DOHH2 (cell line): ENCODE measurements at regions not wholly inside any gene's neighbourhood (a gene's known extent, or its start where the extent isn't known, plus 50 kb on each side); places are given as distances from the start of the nearest gene placed in this dataset.

ENCODE experiments used
- H3F3A ChIP-seq: fragments of 200-600 bp; sonication (generic), shearing (Covaris generic); 2 replicates; pipeline ENCODE4 v1.6.0; 2016; ENCODE audit warnings: antibody characterized with exemption, mild to moderate bottlenecking; ENCODE audit not compliant: control insufficient read depth, insufficient read depth
- H3K27ac ChIP-seq: fragments of 200-600 bp; sonication (generic); 2 replicates; pipeline ENCODE4 v1.5.1; 2014; ENCODE audit warnings: low read depth, mild to moderate bottlenecking, low read length, moderate library complexity
- H3K27me3 ChIP-seq: fragments of 200-600 bp; sonication (generic); 2 replicates; pipeline ENCODE4 v1.6.1; 2014; ENCODE audit warnings: mild to moderate bottlenecking, low read length, mixed read lengths; ENCODE audit not compliant: control insufficient read depth
- H3K36me3 ChIP-seq: fragments of 200-600 bp; sonication (generic); 2 replicates; pipeline ENCODE4 v1.6.1; 2014; ENCODE audit warnings: mild to moderate bottlenecking, low read length, moderate library complexity, mixed read lengths; ENCODE audit not compliant: control insufficient read depth
- H3K4me1 ChIP-seq: fragments of 200-600 bp; sonication (generic); 2 replicates; pipeline ENCODE4 v1.6.1; 2014; ENCODE audit warnings: mild to moderate bottlenecking, low read length, mixed read lengths; ENCODE audit not compliant: control insufficient read depth
- H3K4me2 ChIP-seq: fragments of 200-600 bp; sonication (generic); 2 replicates; pipeline ENCODE4 v1.6.0; 2014; ENCODE audit warnings: mild to moderate bottlenecking, low read length, moderate library complexity
- H3K4me3 ChIP-seq: fragments of 200-600 bp; sonication (generic); 2 replicates; pipeline ENCODE4 v1.5.1; 2014; ENCODE audit warnings: mild to moderate bottlenecking, low read length, mixed read lengths
- H3K79me2 ChIP-seq: fragments of 200-600 bp; sonication (generic); 2 replicates; pipeline ENCODE4 v1.6.1; 2014; ENCODE audit warnings: mild to moderate bottlenecking, low read length, mixed read lengths; ENCODE audit not compliant: control insufficient read depth
- H3K9me2 ChIP-seq: fragments of 200-600 bp; sonication (generic); replicated peaks from 2 replicates; pipeline ENCODE4 v1.6.1; 2014; ENCODE audit warnings: mild to moderate bottlenecking, low read length, mixed read lengths; ENCODE audit not compliant: control insufficient read depth
- H3K9me3 ChIP-seq: fragments of 200-600 bp; sonication (generic); 2 replicates; pipeline ENCODE4 v1.6.1; 2014; ENCODE audit warnings: antibody characterized with exemption, low read length, mixed read lengths; ENCODE audit not compliant: control insufficient read depth, insufficient read depth
- H4K20me1 ChIP-seq: fragments of 200-600 bp; sonication (generic); 2 replicates; pipeline ENCODE4 v1.6.0; 2014; ENCODE audit warnings: low read depth, mild to moderate bottlenecking, antibody characterized with exemption, low read length, moderate library complexity; ENCODE audit not compliant: control insufficient read depth, insufficient read depth
- CTCF ChIP-seq: fragments of 200-600 bp; sonication (generic); IDR thresholded peaks from one replicate; pipeline ENCODE4 v1.5.1; 2014; ENCODE audit warnings: antibody characterized with exemption, mild to moderate bottlenecking, low read depth, low read length; ENCODE audit not compliant: poor library complexity, severe bottlenecking
- EZH2phosphoT487 ChIP-seq: fragments of 200-600 bp; sonication (generic); IDR thresholded peaks from 2 replicates; pipeline ENCODE4 v1.6.1; 2017; ENCODE audit warnings: borderline replicate concordance, mild to moderate bottlenecking, antibody characterized with exemption, low read length, moderate library complexity, mixed read lengths

- Histone ChIP-seq H4K20me1 (no peaks in the 10 kb centered on the region), H3K4me2 (no peak overlapping the region), H3K4me1 (no peaks in the 10 kb centered on the region), H3K4me3 (no peak overlapping the region), H3K27me3 (no peaks in the 10 kb centered on the region), H3K79me2 (no peaks in the 10 kb centered on the region), H3K9me3 (no peaks in the 10 kb centered on the region), H3K27ac (no peak overlapping the region), H3F3A (no peaks in the 10 kb centered on the region), H3K36me3 (no peaks in the 10 kb centered on the region), H3K9me2 (no peaks in the 10 kb centered on the region)
- TF ChIP-seq CTCF: no peak
- no peak for TF ChIP-seq EZH2phosphoT487
Observed at GRCh38 chr3:162945626-162946025, 1449.0 kb downstream of the OTOL1 start.

- Histone ChIP-seq H3K9me2 (no peaks in the 10 kb centered on the region), H4K20me1 (no peaks in the 10 kb centered on the region), H3K4me1 (no peaks in the 10 kb centered on the region), H3K4me2 (no peak overlapping the region), H3K27me3 (no peaks in the 10 kb centered on the region), H3K9me3 (no peaks in the 10 kb centered on the region), H3K4me3 (no peak overlapping the region), H3K27ac (no peak overlapping the region), H3F3A (no peaks in the 10 kb centered on the region), H3K36me3 (no peaks in the 10 kb centered on the region), H3K79me2 (no peaks in the 10 kb centered on the region)
- TF ChIP-seq EZH2phosphoT487 (no peak), CTCF (no peak)
Observed at GRCh38 chr3:162956711-162957110, 1460.1 kb downstream of the OTOL1 start.

GRCh38 chr3:162960269-162960668 is 1463.7 kb downstream of the OTOL1 start:
- H3K9me3 ChIP-seq: no peaks in the 10 kb centered on the region
- no peaks in the 10 kb centered on the region for H3K9me2 ChIP-seq
- no peaks in the 10 kb centered on the region for H3K79me2 ChIP-seq
- H3K36me3 ChIP-seq: no peaks in the 10 kb centered on the region
- H3K27ac ChIP-seq: no peak overlapping the region
- no peaks in the 10 kb centered on the region for H3K4me1 ChIP-seq
- H3K27me3 ChIP-seq: no peaks in the 10 kb centered on the region
- no peak overlapping the region for H3K4me2 ChIP-seq
- TF ChIP-seq EZH2phosphoT487: no peak
- no peak for TF ChIP-seq CTCF
- H3F3A ChIP-seq: no peaks in the 10 kb centered on the region
- no peaks in the 10 kb centered on the region for H4K20me1 ChIP-seq
- no peak overlapping the region for H3K4me3 ChIP-seq

- no peak overlapping the region for H3K27ac ChIP-seq
- no peaks in the 10 kb centered on the region for H3K9me2 ChIP-seq
- no peak overlapping the region for H3K4me2 ChIP-seq
- no peaks in the 10 kb centered on the region for H3K27me3 ChIP-seq
- H3K9me3 ChIP-seq: no peaks in the 10 kb centered on the region
- no peaks in the 10 kb centered on the region for H4K20me1 ChIP-seq
- no peaks in the 10 kb centered on the region for H3F3A ChIP-seq
- no peaks in the 10 kb centered on the region for H3K4me1 ChIP-seq
- TF ChIP-seq CTCF (no peak), EZH2phosphoT487 (no peak)
- no peaks in the 10 kb centered on the region for H3K79me2 ChIP-seq
- H3K36me3 ChIP-seq: no peaks in the 10 kb centered on the region
- no peak overlapping the region for H3K4me3 ChIP-seq
Observed at GRCh38 chr3:162970292-162970691, 1473.7 kb downstream of the OTOL1 start.
